Mucosa of descending colon (tissue), 3 donors: ENCODE measurements at regions not wholly inside any gene's neighbourhood (a gene's known extent, or its start where the extent isn't known, plus 50 kb on each side); places are given as distances from the start of the nearest gene placed in this dataset.

Experiments used
- ATAC-seq: fragments of 200-7000 bp; cut with Tn5 transposase; one replicate; pipeline ENCODE4 v1.9.1; 2020; ENCODE audit warnings: mild to moderate bottlenecking, moderate library complexity
- DNase-seq, 3 donors: peaks; one replicate each; pipeline ENCODE4 v3.0.0-alpha.2; 2020
- H3K36me3 ChIP-seq: fragments of 200-600 bp; one replicate; pipeline ENCODE4 v1.8.0; 2021; ENCODE audit warnings: low read depth, mild to moderate bottlenecking
- H3K4me1 ChIP-seq: fragments of 200-600 bp; one replicate; pipeline ENCODE4 v1.8.0; 2021; ENCODE audit warnings: low read depth, mild to moderate bottlenecking
- H3K4me3 ChIP-seq: fragments of 200-600 bp; one replicate; pipeline ENCODE4 v1.8.0; 2021; ENCODE audit warnings: mild to moderate bottlenecking
- H3K9me3 ChIP-seq: fragments of 200-600 bp; one replicate; pipeline ENCODE4 v1.8.0; 2021; ENCODE audit warnings: mild to moderate bottlenecking
- CTCF ChIP-seq: fragments of 200-600 bp; IDR thresholded peaks from one replicate; pipeline ENCODE4 v1.8.0; 2022; ENCODE audit warnings: antibody characterized with exemption, mild to moderate bottlenecking
- intact Hi-C, 2 donors: fragments of 100-400 bp; cut with DNase I in 1 of 2; cut with micrococcal nuclease in 1 of 2; formaldehyde crosslinking; loops; one replicate each; pipeline versions ENCODE4 v1.11.0 to v1.11.1; 2022; cut with DNase I, micrococcal nuclease
- donor health status: DM: no; HTN: no; CAD: no; lungs with moderate emphysema.
- donor health status: DM: no; HTN: no; CAD: no.
- donor health status: DM: no; HTN: yes; CAD: no.

- Histone ChIP-seq H3K4me1 (no peaks in the 10 kb centered on the region), H3K4me3 (no peak overlapping the region), H3K9me3 (peaks cover 18% of the 10 kb centered on the region), H3K36me3 (no peaks in the 10 kb centered on the region)
- DNase-seq: no peak
- no peak for ATAC-seq
- TF ChIP-seq CTCF: no peak
- intact Hi-C loops: no loop called here
Measured at GRCh38 chr14:47872588-47872987, 197.2 kb upstream of the MDGA2 start.

- Histone ChIP-seq H3K36me3 (no peaks in the 10 kb centered on the region), H3K4me3 (no peak overlapping the region), H3K9me3 (peaks cover 39% of the 10 kb centered on the region), H3K4me1 (no peaks in the 10 kb centered on the region)
- ATAC-seq (no peak), DNase-seq (no peak)
- intact Hi-C loops: no loop called here
- TF ChIP-seq CTCF: no peak
Measured at GRCh38 chr14:47863441-47863840, 188.0 kb upstream of the MDGA2 start.

- H3K36me3 ChIP-seq: no peaks in the 10 kb centered on the region
- H3K4me1 ChIP-seq: no peaks in the 10 kb centered on the region
- intact Hi-C loops: no loop called here
- DNase-seq (no peak), ATAC-seq (no peak)
- no peak overlapping the region for H3K4me3 ChIP-seq
- peaks cover 34% of the 10 kb centered on the region for H3K9me3 ChIP-seq
- TF ChIP-seq CTCF: no peak
Measured at GRCh38 chr14:47857646-47858045, 182.2 kb upstream of the MDGA2 start.

- Histone ChIP-seq H3K4me3 (no peak overlapping the region), H3K9me3 (peaks cover 27% of the 10 kb centered on the region), H3K4me1 (no peaks in the 10 kb centered on the region), H3K36me3 (no peaks in the 10 kb centered on the region)
- intact Hi-C loops: no loop called here
- ATAC-seq: no peak
- DNase-seq: no peak
- no peak for TF ChIP-seq CTCF
Measured at GRCh38 chr14:47852278-47852677, 176.9 kb upstream of the MDGA2 start.

GRCh38 chr14:47846008-47846407 is 170.6 kb upstream of the MDGA2 start:
- TF ChIP-seq CTCF: no peak
- intact Hi-C loops: no loop called here
- H3K36me3 ChIP-seq: no peaks in the 10 kb centered on the region
- no peak for DNase-seq
- H3K9me3 ChIP-seq: peaks cover 60% of the 10 kb centered on the region
- H3K4me3 ChIP-seq: no peak overlapping the region
- no peaks in the 10 kb centered on the region for H3K4me1 ChIP-seq
- no peak for ATAC-seq

- no peak for ATAC-seq
- TF ChIP-seq CTCF: no peak
- Histone ChIP-seq H3K4me1 (no peaks in the 10 kb centered on the region), H3K4me3 (no peak overlapping the region), H3K36me3 (no peaks in the 10 kb centered on the region), H3K9me3 (peaks cover 51% of the 10 kb centered on the region)
- intact Hi-C loops: no loop called here
- DNase-seq: no peak
Measured at GRCh38 chr14:47843236-47843635, 167.8 kb upstream of the MDGA2 start.
